ENCODE measurements at regions not wholly inside any gene's neighbourhood (a gene's known extent, or its start where the extent isn't known, plus 50 kb on each side); places are given as distances from the start of the nearest gene placed in this dataset.
"Not testable (repeated sequence)": the region's sequence is repeated elsewhere in the genome, so short reads cannot be mapped to it uniquely, and the experiment has no call there.

GRCh38 chr2:4980995-4981394 lies 711.2 kb upstream of the SOX11 start:
- TF ChIP-seq CTCF (IDR thresholded peaks at IDR 0.05; ENCODE audit: low read depth, low read length, missing control alignments): no peak
- no peak for DNase-seq (ENCODE audit: extremely low read depth, low read depth)
- H3K4me3 ChIP-seq (replicated peaks; ENCODE audit: low read depth, low read length): no peak overlapping the region

GRCh38 chr2:4981802-4982409 lies 710.3 kb upstream of the SOX11 start:
- no peak for DNase-seq (ENCODE audit: extremely low read depth, low read depth)
- TF ChIP-seq CTCF (IDR thresholded peaks at IDR 0.05; ENCODE audit: low read depth, low read length, missing control alignments): no peak

GRCh38 chr2:4988444-4988843 lies 703.7 kb upstream of the SOX11 start:
- not testable (repeated sequence) for H3K4me3 ChIP-seq (replicated peaks; ENCODE audit: low read depth, low read length); DNase-seq (ENCODE audit: extremely low read depth, low read depth)

More at GRCh38 chr2:4981802-4982409, 710.3 kb upstream of the SOX11 start:
- no peak overlapping the region for H3K4me3 ChIP-seq (replicated peaks; ENCODE audit: low read depth, low read length)

- TF ChIP-seq CTCF (IDR thresholded peaks at IDR 0.05; ENCODE audit: low read depth, low read length, missing control alignments): no peak
- H3K4me3 ChIP-seq (replicated peaks; ENCODE audit: low read depth, low read length): no peak overlapping the region
- DNase-seq (ENCODE audit: extremely low read depth, low read depth): no peak
Measured at GRCh38 chr2:4992226-4992625, 700.0 kb upstream of the SOX11 start.

- no peak for DNase-seq (ENCODE audit: extremely low read depth, low read depth)
- TF ChIP-seq CTCF (IDR thresholded peaks at IDR 0.05; ENCODE audit: low read depth, low read length, missing control alignments): no peak
- no peak overlapping the region for H3K4me3 ChIP-seq (replicated peaks; ENCODE audit: low read depth, low read length)
Measured at GRCh38 chr2:4995466-4995865, 696.7 kb upstream of the SOX11 start.

GRCh38 chr2:5007596-5007995 lies 684.6 kb upstream of the SOX11 start:
- no peak for TF ChIP-seq CTCF (IDR thresholded peaks at IDR 0.05; ENCODE audit: low read depth, low read length, missing control alignments)
- no peak for DNase-seq (ENCODE audit: extremely low read depth, low read depth)
- H3K4me3 ChIP-seq (replicated peaks; ENCODE audit: low read depth, low read length): no peak overlapping the region

- no peak for DNase-seq (ENCODE audit: extremely low read depth, low read depth)
- no peak overlapping the region for H3K4me3 ChIP-seq (replicated peaks; ENCODE audit: low read depth, low read length)
- TF ChIP-seq CTCF (IDR thresholded peaks at IDR 0.05; ENCODE audit: low read depth, low read length, missing control alignments): no peak
Measured at GRCh38 chr2:5019324-5019723, 672.9 kb upstream of the SOX11 start.

All from HFF-Myc (cell line).